Left kidney (tissue), 1 donor: ENCODE measurements at regions not wholly inside any gene's neighbourhood (a gene's known extent, or its start where the extent isn't known, plus 50 kb on each side); places are given as distances from the start of the nearest gene placed in this dataset.

Experiments used
- DNase-seq: peaks from one replicate; pipeline ENCODE4 v3.0.0-alpha.2; 2013

GRCh38 chr3:78003090-78003489 lies 963.2 kb downstream of the ROBO2 start:
- no peak for DNase-seq

- DNase-seq: peak; percentile 53
These were observed 964.7 kb downstream of the ROBO2 start for GRCh38 chr3:78004571-78004970.

GRCh38 chr3:78013653-78014052 lies 973.8 kb downstream of the ROBO2 start:
- DNase-seq: no peak

GRCh38 chr3:78015856-78016255 lies 976.0 kb downstream of the ROBO2 start:
- peak; percentile 50 for DNase-seq

- DNase-seq: no peak
These were observed 981.8 kb downstream of the ROBO2 start for GRCh38 chr3:78021710-78022109.

- no peak for DNase-seq
These were observed 982.3 kb downstream of the ROBO2 start for GRCh38 chr3:78022232-78022631.

- no peak for DNase-seq
These were observed 983.4 kb downstream of the ROBO2 start for GRCh38 chr3:78023257-78023656.

- DNase-seq: no peak
These were observed 986.0 kb downstream of the ROBO2 start for GRCh38 chr3:78025916-78026315.

GRCh38 chr3:78026318-78026828 lies 986.5 kb downstream of the ROBO2 start:
- no peak for DNase-seq

GRCh38 chr3:78029775-78030174 lies 989.9 kb downstream of the ROBO2 start:
- no peak for DNase-seq

GRCh38 chr3:78035131-78035641 lies 995.3 kb downstream of the ROBO2 start:
- DNase-seq: no peak

- DNase-seq: no peak
These were observed 1001.6 kb downstream of the ROBO2 start for GRCh38 chr3:78041486-78041885.

- DNase-seq: no peak
These were observed 1006.7 kb downstream of the ROBO2 start for GRCh38 chr3:78046566-78046965.

GRCh38 chr3:78048698-78049097 lies 1008.8 kb downstream of the ROBO2 start:
- no peak for DNase-seq

- DNase-seq: no peak
These were observed 1009.6 kb downstream of the ROBO2 start for GRCh38 chr3:78049521-78049920.

- DNase-seq: no peak
These were observed 1010.6 kb downstream of the ROBO2 start for GRCh38 chr3:78050276-78051065.

GRCh38 chr3:78052746-78053145 lies 1012.8 kb downstream of the ROBO2 start:
- DNase-seq: no peak

- no peak for DNase-seq
These were observed 1026.4 kb downstream of the ROBO2 start for GRCh38 chr3:78066287-78066686.

- DNase-seq: no peak
These were observed 1030.3 kb downstream of the ROBO2 start for GRCh38 chr3:78070188-78070587.

GRCh38 chr3:78076379-78076778 lies 1036.5 kb downstream of the ROBO2 start:
- no peak for DNase-seq

GRCh38 chr3:78077178-78077577 lies 1037.3 kb downstream of the ROBO2 start:
- no peak for DNase-seq

GRCh38 chr3:78077842-78078241 lies 1037.9 kb downstream of the ROBO2 start:
- no peak for DNase-seq

GRCh38 chr3:78079514-78079913 lies 1039.6 kb downstream of the ROBO2 start:
- no peak for DNase-seq

GRCh38 chr3:78086150-78086549 lies 1046.3 kb downstream of the ROBO2 start:
- no peak for DNase-seq
